Naive thymus-derived CD8-positive, alpha-beta T cell (primary cell): ENCODE measurements at regions not wholly inside any gene's neighbourhood (a gene's known extent, or its start where the extent isn't known, plus 50 kb on each side); places are given as distances from the start of the nearest gene placed in this dataset.
"Not testable (repeated sequence)": the region's sequence is repeated elsewhere in the genome, so short reads cannot be mapped to it uniquely, and the experiment has no call there.

Experiments used
- ATAC-seq, 2 donors: fragments of 150-1000 bp; cut with Tn5 transposase in 1 of 2; sonication (Bioruptor Pico), chemical (Tn5 transposase) in 1 of 2; 1 replicate in 1 of 2; 2 replicates in 1 of 2; pipeline ENCODE4 v1.10.0; 2021; ENCODE audit warnings: mild to moderate bottlenecking in 2 of 2, moderate library complexity in 2 of 2
- POLR2A ChIA-PET: fragments of 350-600 bp; sonication (Branson Sonifier 250); formaldehyde crosslinking; loops from one replicate; lab custom pipeline; 2021; ENCODE audit warnings: antibody characterized with exemption; lab: Charles Lee
- DNase-seq, 10 donors: peaks; one replicate each; pipeline versions ENCODE4 v3.0.0 to v3.0.0-alpha.2; 2020 to 2022
- H3K27ac Mint-ChIP-seq, 10 donors: one replicate each; pipeline ENCODE4 v1.8.0; 2020 to 2022; ENCODE audit warnings: mild to moderate bottlenecking in 10 of 10, mixed read lengths in 10 of 10, moderate library complexity in 4 of 10, inconsistent platforms in 1 of 10
- H3K27me3 Mint-ChIP-seq, 5 donors: one replicate each; pipeline ENCODE4 v1.8.0; 2021 to 2022; ENCODE audit warnings: mixed read lengths in 5 of 5
- H3K36me3 Mint-ChIP-seq, 3 donors: one replicate each; pipeline ENCODE4 v1.8.0; 2020 to 2022; ENCODE audit warnings: mixed read lengths in 3 of 3, mild to moderate bottlenecking in 2 of 3, inconsistent platforms in 1 of 3
- H3K4me1 Mint-ChIP-seq, 4 donors: one replicate each; pipeline ENCODE4 v1.8.0; 2021 to 2022; ENCODE audit warnings: mixed read lengths in 4 of 4
- H3K4me3 Mint-ChIP-seq, 10 donors: one replicate each; pipeline ENCODE4 v1.8.0; 2020 to 2022; ENCODE audit warnings: mild to moderate bottlenecking in 10 of 10, mixed read lengths in 10 of 10, moderate library complexity in 6 of 10, inconsistent platforms in 1 of 10
- H3K9me3 Mint-ChIP-seq, 9 donors: one replicate each; pipeline ENCODE4 v1.8.0; 2020 to 2022; ENCODE audit warnings: mixed read lengths in 9 of 9, mild to moderate bottlenecking in 3 of 9, inconsistent platforms in 1 of 9, moderate library complexity in 1 of 9

DNA sequence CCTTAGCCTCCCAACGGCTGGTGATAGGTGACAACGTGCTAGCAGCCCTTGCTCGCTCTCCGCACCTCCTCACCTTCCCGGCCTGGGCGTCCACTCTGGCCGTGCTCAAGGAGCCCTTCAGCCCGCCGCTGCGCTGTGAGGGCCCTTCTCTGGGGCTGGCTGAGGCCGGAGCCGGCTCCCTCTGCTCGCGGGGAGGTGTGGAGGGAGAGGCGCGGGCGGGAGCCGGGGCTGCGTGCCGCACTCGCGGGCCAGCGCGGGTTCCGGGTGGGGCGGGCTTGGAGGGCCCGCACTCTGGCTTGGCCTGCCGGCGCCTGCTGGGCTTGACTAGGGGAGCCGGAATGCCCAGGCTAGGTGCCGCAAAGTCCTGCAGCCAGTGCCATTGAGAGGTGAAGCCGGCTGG, 131.1 kb downstream of the CCER1 start:
- DNase-seq (no peak), ATAC-seq (no peak)
- H3K4me1 Mint-ChIP-seq, result no peaks in the 10 kb centered on the region
- no peak overlapping the region for H3K27ac Mint-ChIP-seq
- peaks cover 0 to 3% (median 0%) of the 10 kb centered on the region in 9 donors for H3K9me3 Mint-ChIP-seq
- H3K4me3 Mint-ChIP-seq, result no peak overlapping the region
- H3K36me3 Mint-ChIP-seq, result no peaks in the 10 kb centered on the region
- H3K27me3 Mint-ChIP-seq, result peaks cover 0 to 15% (median 0%) of the 10 kb centered on the region in 5 donors
- POLR2A ChIA-PET, result no interaction called here

DNA sequence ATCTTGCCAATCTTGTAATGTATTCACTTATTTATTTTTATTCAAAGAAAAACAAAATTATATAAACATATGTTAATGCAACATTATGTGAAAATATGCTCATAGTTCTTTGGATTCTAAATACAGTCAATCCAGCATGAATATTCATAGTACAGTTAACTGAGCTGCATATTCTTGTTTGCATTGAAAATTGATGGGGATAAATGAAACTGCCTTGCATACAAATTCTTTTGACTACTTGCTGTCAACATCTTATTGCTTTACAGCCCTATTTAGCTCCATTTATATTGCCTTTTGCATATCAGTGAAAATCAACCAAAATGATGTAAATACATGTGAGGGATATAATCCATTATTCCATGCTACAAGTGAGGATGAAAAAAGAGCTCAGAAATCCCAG, 135.3 kb downstream of the CCER1 start:
- no peaks in the 10 kb centered on the region for H3K36me3 Mint-ChIP-seq
- no peaks in the 10 kb centered on the region for H3K27me3 Mint-ChIP-seq
- POLR2A ChIA-PET, result no interaction called here
- ATAC-seq, result no peak
- no peaks in the 10 kb centered on the region for H3K9me3 Mint-ChIP-seq
- H3K4me1 Mint-ChIP-seq, result no peaks in the 10 kb centered on the region
- H3K27ac Mint-ChIP-seq, result no peak overlapping the region
- no peak for DNase-seq
- no peak overlapping the region for H3K4me3 Mint-ChIP-seq

DNA sequence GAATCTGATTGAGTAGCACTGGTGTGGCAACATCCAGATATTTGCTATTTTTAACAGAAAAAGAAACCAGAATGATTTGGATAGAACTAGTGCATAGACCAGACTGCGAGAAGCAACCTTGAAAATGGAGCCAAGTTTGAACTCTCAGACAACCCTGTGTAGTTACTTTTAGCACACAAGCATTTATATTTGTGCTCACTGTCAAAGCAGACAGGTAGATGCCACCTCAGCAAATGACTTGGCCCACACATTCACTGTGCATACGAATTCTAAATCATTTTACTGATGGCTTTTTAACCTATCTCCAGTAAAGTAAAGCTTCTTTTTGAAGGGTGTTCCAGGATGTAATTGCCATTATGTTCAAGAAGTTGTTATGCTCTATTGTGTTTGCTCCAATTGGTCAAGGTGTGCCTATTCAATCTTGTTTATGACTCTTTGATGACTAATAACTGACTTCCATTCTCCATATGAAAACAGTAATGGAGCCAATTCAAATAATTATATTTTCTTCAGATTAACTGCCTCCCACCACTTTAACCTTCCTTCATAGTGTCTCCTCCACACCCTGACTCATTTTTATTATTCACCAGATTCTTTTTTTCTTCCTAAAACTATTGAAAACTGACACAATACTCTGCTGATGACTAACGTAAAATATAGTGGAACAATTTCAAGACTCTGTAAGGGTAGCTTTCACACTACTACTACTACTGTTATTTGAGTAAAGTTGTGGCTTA, 138.5 kb downstream of the CCER1 start:
- Mint-ChIP-seq H3K36me3 (no peaks in the 10 kb centered on the region), H3K4me1 (no peaks in the 10 kb centered on the region), H3K9me3 (no peaks in the 10 kb centered on the region), H3K27ac (no peak overlapping the region), H3K4me3 (no peak overlapping the region), H3K27me3 (no peaks in the 10 kb centered on the region)
- POLR2A ChIA-PET, result no interaction called here
- DNase-seq, result no peak
- no peak for ATAC-seq

DNA sequence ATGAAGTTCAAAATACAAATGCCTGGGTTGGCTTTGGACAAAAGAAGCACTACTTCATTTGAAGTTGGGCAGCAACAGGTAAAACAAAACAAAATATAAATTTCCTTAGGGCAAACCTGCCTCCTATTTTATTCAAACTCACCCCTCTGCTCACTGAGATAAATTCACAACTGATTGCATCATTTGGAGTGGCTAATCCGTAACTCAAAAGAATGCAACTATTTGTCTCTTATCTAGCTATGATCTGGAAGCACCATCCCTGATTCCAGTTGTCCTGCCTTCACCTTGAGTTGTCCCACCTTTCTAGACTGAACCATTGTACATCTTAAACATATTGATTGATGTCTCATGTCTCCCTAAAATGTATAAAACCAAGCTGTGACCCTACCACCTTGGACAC, 145.0 kb downstream of the CCER1 start:
- Mint-ChIP-seq H3K27me3 (no peaks in the 10 kb centered on the region), H3K4me3 (no peak overlapping the region), H3K27ac (no peak overlapping the region), H3K4me1 (no peaks in the 10 kb centered on the region), H3K9me3 (peaks cover 0 to 1% (median 0%) of the 10 kb centered on the region in 9 donors), H3K36me3 (no peaks in the 10 kb centered on the region)
- POLR2A ChIA-PET, result interaction anchor here (0.6 kb wide), 1 partner anchor 12 kb away, joined by 3 read pairs; no protein-coding TSS in a partner anchor
- DNase-seq (no peak), ATAC-seq (no peak)

DNA sequence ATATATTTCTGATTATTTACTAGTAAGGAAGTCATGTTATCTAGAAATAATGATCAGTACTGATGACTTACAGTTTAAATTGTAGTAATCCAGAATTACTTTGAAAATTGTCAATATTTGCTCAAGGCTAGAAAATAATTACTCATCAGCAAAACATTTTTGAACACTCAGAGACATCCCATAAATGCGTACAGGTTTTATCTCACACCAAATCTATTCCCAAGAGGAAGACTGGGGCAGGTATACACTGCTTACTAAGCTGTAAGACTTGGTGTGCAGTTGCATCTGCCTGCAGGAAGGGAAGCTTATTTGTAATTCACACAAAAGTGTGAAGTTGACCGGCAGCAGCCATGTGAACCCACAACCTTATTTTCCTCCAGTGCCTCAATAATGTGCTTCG, 146.4 kb downstream of the CCER1 start:
- no peak overlapping the region for H3K4me3 Mint-ChIP-seq
- H3K27ac Mint-ChIP-seq, result peak overlapping the region in 1 of 10 donors; percentile 44
- no peaks in the 10 kb centered on the region for H3K4me1 Mint-ChIP-seq
- peaks cover 0 to 11% (median 0%) of the 10 kb centered on the region in 9 donors for H3K9me3 Mint-ChIP-seq
- no peaks in the 10 kb centered on the region for H3K27me3 Mint-ChIP-seq
- no peak for DNase-seq
- no peak for ATAC-seq
- no peaks in the 10 kb centered on the region for H3K36me3 Mint-ChIP-seq
- POLR2A ChIA-PET, result no interaction called here

DNA sequence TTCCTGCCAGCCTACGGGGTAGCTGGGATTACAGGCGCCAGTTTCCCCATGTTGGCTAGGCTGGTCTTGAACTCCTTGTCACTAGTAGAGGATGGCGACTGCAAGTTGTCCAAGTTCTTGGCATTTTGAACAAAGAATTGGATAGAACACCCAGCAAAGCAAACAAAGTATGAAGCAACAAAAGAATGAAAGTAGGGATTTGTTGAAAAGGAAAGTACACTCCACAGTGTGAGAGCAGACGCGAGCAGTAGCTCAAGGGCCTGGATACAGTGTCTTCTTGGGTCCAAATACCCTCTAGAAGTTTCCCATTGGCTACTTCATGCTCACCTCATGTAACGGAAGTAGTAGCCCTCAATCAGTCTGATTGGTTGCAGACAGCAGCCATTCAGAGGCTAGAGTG, 152.2 kb downstream of the CCER1 start:
- Mint-ChIP-seq H3K4me1 (no peaks in the 10 kb centered on the region), H3K27me3 (no peaks in the 10 kb centered on the region), H3K27ac (no peak overlapping the region), H3K4me3 (no peak overlapping the region), H3K9me3 (peaks cover 0 to 11% (median 0%) of the 10 kb centered on the region in 9 donors), H3K36me3 (no peaks in the 10 kb centered on the region)
- ATAC-seq, result no peak
- no peak for DNase-seq
- POLR2A ChIA-PET, result no interaction called here

DNA sequence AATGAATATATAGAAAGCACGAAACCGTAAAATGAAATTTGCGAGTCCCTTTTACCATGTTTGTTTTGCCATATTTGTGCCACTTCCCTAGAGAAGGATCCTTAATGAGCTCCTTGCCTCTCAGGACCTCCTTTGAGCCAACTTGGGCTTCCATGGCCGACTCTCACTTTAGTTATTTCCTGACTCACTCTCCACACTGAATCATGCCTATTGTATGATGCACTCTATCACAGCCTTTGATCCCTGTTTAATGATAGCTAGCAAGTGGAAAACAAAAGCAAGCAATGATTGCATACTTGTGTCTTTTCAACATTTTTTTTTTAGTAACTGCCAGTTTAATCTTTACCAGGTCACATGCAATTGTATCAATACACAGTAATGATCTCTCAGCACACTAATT, 153.2 kb downstream of the CCER1 start:
- Mint-ChIP-seq H3K27ac (no peak overlapping the region), H3K9me3 (peaks cover 0 to 11% (median 0%) of the 10 kb centered on the region in 9 donors), H3K27me3 (no peaks in the 10 kb centered on the region), H3K4me1 (no peaks in the 10 kb centered on the region), H3K36me3 (no peaks in the 10 kb centered on the region), H3K4me3 (no peak overlapping the region)
- DNase-seq (no peak), ATAC-seq (no peak)
- POLR2A ChIA-PET, result no interaction called here

DNA sequence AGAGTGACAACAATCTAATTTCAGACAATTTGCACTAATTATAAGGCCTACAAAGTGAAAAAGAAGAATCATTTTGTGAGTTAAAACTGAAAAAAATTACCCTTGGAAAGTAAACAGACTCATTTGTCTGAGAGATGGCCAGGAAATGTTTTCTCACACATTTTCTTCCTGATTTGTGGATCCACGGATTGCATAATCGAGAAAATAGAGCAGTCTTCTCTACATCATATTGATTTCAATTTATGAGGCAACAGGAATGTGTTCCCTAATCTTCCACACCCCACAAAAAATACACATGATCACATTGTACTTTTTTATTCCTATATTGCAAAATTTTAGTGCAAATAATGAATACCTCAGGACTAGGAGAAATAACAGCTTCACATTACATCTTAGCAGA, 160.8 kb downstream of the CCER1 start:
- Mint-ChIP-seq H3K27me3 (no peaks in the 10 kb centered on the region), H3K9me3 (peaks cover 0 to 8% (median 0%) of the 10 kb centered on the region in 9 donors), H3K4me3 (no peak overlapping the region), H3K36me3 (no peaks in the 10 kb centered on the region), H3K4me1 (no peaks in the 10 kb centered on the region), H3K27ac (no peak overlapping the region)
- DNase-seq, result no peak
- POLR2A ChIA-PET, result no interaction called here
- no peak for ATAC-seq

DNA sequence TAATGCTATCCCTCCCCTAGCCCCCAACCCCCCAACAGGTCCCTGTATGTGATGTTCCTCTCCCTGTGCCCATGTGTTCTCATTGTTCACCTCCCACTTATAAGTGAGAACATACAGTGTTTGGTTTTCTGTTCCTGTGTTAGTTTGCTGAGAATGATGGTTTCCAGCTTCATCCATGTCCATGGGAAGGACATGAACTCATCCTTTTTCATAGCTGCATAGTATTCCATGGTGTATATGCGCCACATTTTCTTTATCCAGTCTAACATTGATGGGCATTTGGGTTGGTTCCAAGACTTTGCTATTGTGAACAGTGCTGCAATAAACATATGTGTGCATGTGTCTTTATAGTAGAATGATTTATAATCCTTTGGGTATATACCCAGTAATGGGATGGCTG, 162.3 kb downstream of the CCER1 start:
- POLR2A ChIA-PET, ATAC-seq, H3K4me1 Mint-ChIP-seq, H3K4me3 Mint-ChIP-seq, DNase-seq, H3K27me3 Mint-ChIP-seq, H3K27ac Mint-ChIP-seq, H3K36me3 Mint-ChIP-seq, H3K9me3 Mint-ChIP-seq: not testable (repeated sequence)

DNA sequence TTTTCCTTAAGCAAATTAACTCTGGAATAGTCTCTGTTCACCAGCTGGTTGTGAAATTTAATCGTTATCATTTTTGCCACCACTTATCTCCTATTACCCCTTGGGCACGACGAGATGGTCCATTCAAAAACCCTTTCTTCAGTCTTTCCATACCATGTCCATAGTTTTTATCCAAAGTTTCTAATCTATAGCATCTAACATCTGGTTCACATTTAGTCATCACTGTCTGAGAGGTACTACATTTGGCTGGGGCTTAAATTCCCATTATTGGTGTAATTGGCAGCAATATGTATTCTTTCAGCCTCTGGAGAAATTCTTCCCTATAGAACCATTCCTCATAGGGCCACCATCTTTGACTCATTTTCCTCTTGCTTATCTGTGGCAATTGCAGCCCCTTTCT, 163.5 kb downstream of the CCER1 start:
- Mint-ChIP-seq H3K4me1 (no peaks in the 10 kb centered on the region), H3K27me3 (no peaks in the 10 kb centered on the region), H3K27ac (no peak overlapping the region), H3K9me3 (peaks cover 0 to 8% (median 0%) of the 10 kb centered on the region in 9 donors), H3K36me3 (no peaks in the 10 kb centered on the region), H3K4me3 (no peak overlapping the region)
- ATAC-seq (no peak), DNase-seq (no peak)
- POLR2A ChIA-PET, result no interaction called here

DNA sequence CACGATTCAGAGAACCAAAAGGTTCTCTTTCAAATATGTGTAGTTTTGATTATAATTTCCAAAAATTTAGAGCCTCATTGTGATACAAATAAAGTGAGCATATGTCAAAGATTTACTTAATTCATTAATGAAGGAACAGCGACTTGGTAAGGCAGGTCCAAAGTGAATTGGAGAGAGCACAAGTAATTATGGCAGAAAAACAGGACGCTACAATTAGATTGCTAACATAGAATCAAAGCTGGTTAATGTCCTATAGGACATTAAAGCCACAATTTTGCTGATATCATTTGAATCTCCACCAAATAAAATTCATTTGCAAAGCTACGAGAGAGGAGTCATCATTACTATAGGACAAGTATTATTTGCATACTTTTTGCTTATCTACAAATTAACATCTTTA, 164.2 kb downstream of the CCER1 start:
- Mint-ChIP-seq H3K4me3 (no peak overlapping the region), H3K4me1 (no peaks in the 10 kb centered on the region), H3K27ac (no peak overlapping the region), H3K9me3 (peaks cover 0 to 11% (median 0%) of the 10 kb centered on the region in 9 donors), H3K27me3 (no peaks in the 10 kb centered on the region), H3K36me3 (no peaks in the 10 kb centered on the region)
- POLR2A ChIA-PET, result no interaction called here
- ATAC-seq, result no peak
- DNase-seq, result no peak

DNA sequence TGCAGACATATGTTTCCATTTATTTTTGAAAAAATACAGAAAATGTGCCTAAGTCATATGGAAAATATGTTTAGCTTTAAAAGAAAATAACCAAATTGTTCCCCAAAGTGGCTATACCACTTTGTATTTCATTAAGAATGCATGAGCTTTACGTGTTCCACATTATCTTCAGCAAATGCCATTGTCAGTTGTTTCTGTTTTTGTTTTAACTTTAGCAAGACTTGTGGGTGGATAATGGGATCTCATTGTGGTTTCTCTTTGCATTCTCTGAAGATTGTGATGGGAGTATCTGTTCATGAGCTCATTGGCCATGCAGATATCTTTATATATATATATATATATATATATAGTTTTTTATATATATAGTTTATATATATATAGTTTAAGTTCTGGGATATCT, 181.5 kb downstream of the CCER1 start:
- ATAC-seq (no peak), DNase-seq (no peak)
- peaks cover 0 to 6% (median 0%) of the 10 kb centered on the region in 9 donors for H3K9me3 Mint-ChIP-seq
- no peak overlapping the region for H3K4me3 Mint-ChIP-seq
- H3K36me3 Mint-ChIP-seq, result no peaks in the 10 kb centered on the region
- POLR2A ChIA-PET, result no interaction called here
- H3K27me3 Mint-ChIP-seq, result peaks cover 0 to 1% (median 0%) of the 10 kb centered on the region in 5 donors
- H3K4me1 Mint-ChIP-seq, result no peaks in the 10 kb centered on the region
- no peak overlapping the region for H3K27ac Mint-ChIP-seq

DNA sequence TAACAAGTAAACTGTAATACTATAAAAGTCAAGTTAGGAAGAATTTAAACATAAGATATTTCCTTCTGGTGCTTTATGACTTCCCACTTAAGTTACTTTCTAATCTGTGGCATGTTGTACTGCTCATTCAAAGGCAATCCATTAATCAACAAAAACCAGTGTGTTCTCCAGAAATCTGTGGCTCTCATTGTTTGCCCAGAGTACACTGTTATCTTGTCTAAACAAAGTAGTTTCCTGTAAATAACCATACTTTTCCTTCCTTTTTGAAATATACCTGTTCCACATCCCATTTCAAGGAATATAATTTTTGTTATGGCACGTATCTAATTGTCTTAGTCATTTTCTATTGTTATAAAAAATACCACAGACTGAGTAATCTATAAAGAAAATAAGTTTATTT, 184.1 kb downstream of the CCER1 start:
- Mint-ChIP-seq H3K4me3 (no peak overlapping the region), H3K4me1 (no peaks in the 10 kb centered on the region), H3K9me3 (peaks cover 0 to 7% (median 0%) of the 10 kb centered on the region in 9 donors), H3K36me3 (no peaks in the 10 kb centered on the region), H3K27me3 (peaks cover 0 to 5% (median 0%) of the 10 kb centered on the region in 5 donors), H3K27ac (no peak overlapping the region)
- ATAC-seq (no peak), DNase-seq (no peak)
- POLR2A ChIA-PET, result no interaction called here

DNA sequence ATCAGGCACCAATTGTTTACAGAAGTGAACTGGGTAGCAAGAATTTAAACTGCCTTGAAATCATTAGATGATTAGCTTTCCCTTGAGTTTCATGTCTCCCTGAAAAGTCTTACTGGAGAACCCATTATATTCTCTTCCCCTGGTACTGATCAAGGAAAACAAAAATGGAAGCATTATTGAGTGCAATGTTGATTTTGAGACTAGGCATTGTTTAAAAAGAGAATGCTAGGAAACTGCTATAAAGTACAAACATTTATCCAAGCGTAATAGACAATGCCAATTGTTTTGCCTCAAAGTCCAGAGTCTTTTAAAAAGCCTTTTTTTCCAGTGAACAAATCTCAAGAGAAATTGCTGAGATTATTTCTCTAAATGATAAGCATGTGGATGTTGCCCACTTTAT, 197.0 kb downstream of the CCER1 start:
- Mint-ChIP-seq H3K27me3 (peaks cover 0 to 2% (median 0%) of the 10 kb centered on the region in 5 donors), H3K36me3 (no peaks in the 10 kb centered on the region), H3K4me1 (no peaks in the 10 kb centered on the region), H3K4me3 (no peak overlapping the region), H3K9me3 (peaks cover 0 to 6% (median 1%) of the 10 kb centered on the region in 9 donors), H3K27ac (no peak overlapping the region)
- POLR2A ChIA-PET, result no interaction called here
- DNase-seq (no peak), ATAC-seq (no peak)
